ENCODE measurements at regions not wholly inside any gene's neighbourhood (a gene's known extent, or its start where the extent isn't known, plus 50 kb on each side); places are given as distances from the start of the nearest gene placed in this dataset.

GRCh38 chr12:74120644-74121043 is 417.0 kb upstream of the ATXN7L3B start:
- TF ChIP-seq CTCF (IDR thresholded peaks at IDR 0.05), result no peak
- H3K9me3 Mint-ChIP-seq, result peaks cover 0 to 4% (median 0%) of the 10 kb centered on the region in 7 donors
- intact Hi-C loops (cut with micrococcal nuclease), result no loop called here
- Histone ChIP-seq H3K9ac (ENCODE audit: insufficient read depth, low read length, poor library complexity, severe bottlenecking) (no peak overlapping the region), H3K4me2 (replicated peaks; ENCODE audit: extremely low read depth, low read length, poor library complexity, severe bottlenecking) (no peak overlapping the region), H3K4me1 (ENCODE audit: control insufficient read depth in 1 of 2, insufficient read depth in 2 of 2, low read length in 2 of 2) (no peaks in the 10 kb centered on the region), H2AFZ (ENCODE audit: insufficient read depth, low read depth, low read length, poor library complexity, severe bottlenecking) (no peak overlapping the region), H3K79me2 (ENCODE audit: insufficient read depth, low read length) (no peaks in the 10 kb centered on the region), H3K27me3 (ENCODE audit: control insufficient read depth in 2 of 2, insufficient read depth in 2 of 2, low read length in 2 of 2) (no peaks in the 10 kb centered on the region), H3K9me3 (replicated peaks in 1 of 2; ENCODE audit: control insufficient read depth in 1 of 2, insufficient read depth in 1 of 2, low read length in 2 of 2) (no peaks in the 10 kb centered on the region), H3K27ac (ENCODE audit: low read depth in 1 of 2, low read length in 2 of 2) (no peak overlapping the region), H4K20me1 (ENCODE audit: insufficient read depth, low read length) (no peaks in the 10 kb centered on the region), H3K36me3 (replicated peaks in 1 of 2; ENCODE audit: control insufficient read depth in 1 of 2, insufficient read depth in 2 of 2, low read length in 2 of 2) (no peaks in the 10 kb centered on the region), H3K4me3 (replicated peaks in 1 of 3; ENCODE audit: low read depth in 2 of 3, low read length in 3 of 3) (no peak overlapping the region)
- H3K27ac Mint-ChIP-seq, result no peak overlapping the region
- no peaks in the 10 kb centered on the region for H3K4me1 Mint-ChIP-seq
- H3K4me3 Mint-ChIP-seq, result no peak overlapping the region
- no peaks in the 10 kb centered on the region for H3K27me3 Mint-ChIP-seq (ENCODE audit: low read depth in 3 of 3)
- no peak for DNase-seq
- no CpG with 5 or more reads among the region's 1 CpG for WGBS (ENCODE audit: insufficient coverage)
- H3K36me3 Mint-ChIP-seq, result no peaks in the 10 kb centered on the region

GRCh38 chr12:74129702-74130101 is 407.9 kb upstream of the ATXN7L3B start:
- no peaks in the 10 kb centered on the region for H3K27me3 Mint-ChIP-seq (ENCODE audit: low read depth in 3 of 3)
- no peak overlapping the region for H3K4me3 Mint-ChIP-seq
- Histone ChIP-seq H3K79me2 (ENCODE audit: insufficient read depth, low read length) (no peaks in the 10 kb centered on the region), H3K36me3 (replicated peaks in 1 of 2; ENCODE audit: control insufficient read depth in 1 of 2, insufficient read depth in 2 of 2, low read length in 2 of 2) (no peaks in the 10 kb centered on the region), H3K27me3 (ENCODE audit: control insufficient read depth in 2 of 2, insufficient read depth in 2 of 2, low read length in 2 of 2) (no peaks in the 10 kb centered on the region), H4K20me1 (ENCODE audit: insufficient read depth, low read length) (no peaks in the 10 kb centered on the region), H3K4me3 (replicated peaks in 1 of 3; ENCODE audit: low read depth in 2 of 3, low read length in 3 of 3) (no peak overlapping the region), H3K4me1 (ENCODE audit: control insufficient read depth in 1 of 2, insufficient read depth in 2 of 2, low read length in 2 of 2) (no peaks in the 10 kb centered on the region), H3K27ac (ENCODE audit: low read depth in 1 of 2, low read length in 2 of 2) (no peak overlapping the region), H2AFZ (ENCODE audit: insufficient read depth, low read depth, low read length, poor library complexity, severe bottlenecking) (no peak overlapping the region), H3K4me2 (replicated peaks; ENCODE audit: extremely low read depth, low read length, poor library complexity, severe bottlenecking) (no peak overlapping the region), H3K9ac (ENCODE audit: insufficient read depth, low read length, poor library complexity, severe bottlenecking) (no peak overlapping the region), H3K9me3 (replicated peaks in 1 of 2; ENCODE audit: control insufficient read depth in 1 of 2, insufficient read depth in 1 of 2, low read length in 2 of 2) (peaks cover 4% of the 10 kb centered on the region in 2 donors)
- H3K27ac Mint-ChIP-seq, result no peak overlapping the region
- intact Hi-C loops (cut with micrococcal nuclease), result no loop called here
- H3K36me3 Mint-ChIP-seq, result no peaks in the 10 kb centered on the region
- TF ChIP-seq CTCF (IDR thresholded peaks at IDR 0.05), result no peak
- DNase-seq, result no peak
- H3K4me1 Mint-ChIP-seq, result no peaks in the 10 kb centered on the region
- 83% methylated on average over 1 of the region's 2 CpGs for WGBS (ENCODE audit: insufficient coverage)
- H3K9me3 Mint-ChIP-seq, result peaks cover 0 to 6% (median 2%) of the 10 kb centered on the region in 7 donors

All from CD14-positive monocyte (primary cell).